ENCODE measurements at regions not wholly inside any gene's neighbourhood (a gene's known extent, or its start where the extent isn't known, plus 50 kb on each side); places are given as distances from the start of the nearest gene placed in this dataset.

GRCh38 chr9:129552064-129552463 is 68.8 kb downstream of the C9orf50 start:
- TF ChIP-seq GATA2 (IDR thresholded peaks at IDR 0.05; ENCODE audit: low read depth, low read length) (no peak), GATA3 (IDR thresholded peaks at IDR 0.05; ENCODE audit: low read depth, low read length) (no peak)

Data from SH-SY5Y (cell line).